HS-27A (cell line): ENCODE measurements at regions not wholly inside any gene's neighbourhood (a gene's known extent, or its start where the extent isn't known, plus 50 kb on each side); places are given as distances from the start of the nearest gene placed in this dataset.

Source experiments
- DNase-seq: peaks from one replicate; pipeline ENCODE4 v3.0.0-alpha.2; 2012; ENCODE audit warnings: low read depth, missing footprints

DNA sequence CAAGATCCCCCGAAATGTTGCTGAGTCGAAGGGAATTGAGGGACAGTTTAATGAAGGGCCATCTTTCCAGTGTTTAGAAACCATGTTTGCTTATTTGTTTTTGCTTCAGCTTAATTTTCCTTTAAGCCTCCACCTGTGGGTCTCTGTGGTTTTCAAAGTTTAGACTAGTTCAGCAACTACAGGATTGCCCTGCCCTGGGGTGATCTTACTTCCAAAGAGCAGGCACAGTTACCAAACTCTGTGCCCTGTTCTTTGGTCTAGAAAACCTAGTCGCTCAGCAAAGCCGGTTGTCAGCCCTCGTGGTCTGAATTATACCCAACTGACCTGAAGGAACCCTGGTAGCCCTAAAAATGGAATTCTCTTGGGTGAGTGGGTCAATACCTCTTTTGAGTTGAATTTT, 219.2 kb upstream of the GMDS start:
- DNase-seq: no peak

DNA sequence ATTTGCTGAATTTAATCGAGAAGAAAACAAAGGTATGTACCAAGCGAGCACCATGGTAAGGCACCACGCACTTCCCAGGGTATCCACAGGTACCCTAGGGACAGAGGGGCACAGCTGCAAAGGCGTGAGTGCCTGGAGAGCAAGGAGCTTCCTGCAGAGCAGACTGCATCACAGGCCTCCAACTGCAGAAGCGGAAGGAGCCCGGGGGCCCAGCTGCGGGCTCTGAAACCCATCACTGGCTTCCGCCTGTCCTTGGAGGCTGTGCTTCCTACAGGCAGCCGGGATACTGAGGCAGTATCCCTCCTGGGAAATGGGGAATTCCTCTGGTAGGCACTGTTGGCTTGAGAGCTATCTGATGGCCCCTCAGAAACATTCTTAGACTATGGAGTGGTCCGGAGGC, 217.4 kb upstream of the GMDS start:
- DNase-seq: no peak

DNA sequence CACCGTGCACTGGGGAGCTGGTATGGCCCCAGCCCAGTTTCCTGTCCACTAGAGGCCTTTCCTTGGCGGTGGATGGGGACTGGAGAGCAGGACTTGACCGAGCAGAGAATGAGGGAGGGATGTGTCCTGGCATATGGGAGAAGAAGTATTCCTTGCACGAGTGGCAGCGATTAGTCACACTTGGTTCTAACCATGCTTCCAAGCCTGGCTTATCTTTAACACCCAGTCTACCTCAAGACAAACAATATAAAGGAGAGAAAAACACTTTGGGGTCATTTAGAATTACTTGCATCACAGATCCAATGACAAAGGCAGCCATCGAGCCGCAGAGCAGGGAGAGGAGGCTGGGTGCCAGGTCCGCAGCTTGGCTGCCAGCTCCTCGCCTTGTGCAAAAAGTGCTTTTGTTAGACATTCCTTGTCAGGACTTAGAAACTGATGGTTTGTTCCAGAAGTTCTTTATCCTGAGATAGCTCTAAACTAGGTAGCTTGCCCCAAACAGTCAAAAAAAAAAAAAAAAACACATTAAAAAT, 214.9 kb upstream of the GMDS start:
- DNase-seq: no peak

DNA sequence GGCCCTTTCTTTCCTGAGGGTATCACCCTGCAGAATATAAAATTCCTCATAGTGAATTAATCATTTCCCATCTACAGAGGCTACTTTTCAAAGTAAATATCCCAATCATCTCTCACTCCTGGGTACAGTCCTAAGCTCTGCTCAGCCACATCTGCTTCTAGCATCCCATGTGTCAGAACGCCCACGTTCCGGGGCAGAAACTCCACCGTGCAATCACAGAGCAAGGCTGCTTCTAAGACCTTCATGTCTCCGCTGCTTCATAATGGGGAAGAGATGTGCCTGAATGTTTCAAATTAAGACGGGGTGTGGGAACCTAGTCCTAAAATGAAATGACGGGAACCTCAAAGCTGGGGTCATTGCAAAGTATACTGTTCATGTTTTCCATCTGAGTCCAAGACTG, 208.8 kb upstream of the GMDS start:
- DNase-seq: no peak

DNA sequence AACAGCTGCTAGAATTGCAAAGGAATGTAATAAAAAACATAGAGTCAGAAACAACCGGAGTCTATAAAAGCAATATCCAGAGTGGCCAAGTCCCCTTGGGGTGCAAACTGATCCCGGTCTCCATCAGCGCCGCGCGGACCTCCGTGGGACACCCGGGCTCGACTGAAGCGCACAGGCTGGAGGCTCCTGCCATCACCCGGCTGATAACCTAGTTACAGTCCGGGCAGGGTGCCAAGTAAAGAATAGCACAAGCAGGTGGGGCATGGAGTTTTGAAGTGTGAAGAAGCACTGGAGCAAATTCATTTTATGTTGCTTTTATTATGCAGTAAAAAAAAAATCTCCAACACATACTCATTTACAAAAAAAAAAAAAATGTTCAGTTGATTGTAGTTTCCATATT, 205.1 kb upstream of the GMDS start:
- DNase-seq: no peak

DNA sequence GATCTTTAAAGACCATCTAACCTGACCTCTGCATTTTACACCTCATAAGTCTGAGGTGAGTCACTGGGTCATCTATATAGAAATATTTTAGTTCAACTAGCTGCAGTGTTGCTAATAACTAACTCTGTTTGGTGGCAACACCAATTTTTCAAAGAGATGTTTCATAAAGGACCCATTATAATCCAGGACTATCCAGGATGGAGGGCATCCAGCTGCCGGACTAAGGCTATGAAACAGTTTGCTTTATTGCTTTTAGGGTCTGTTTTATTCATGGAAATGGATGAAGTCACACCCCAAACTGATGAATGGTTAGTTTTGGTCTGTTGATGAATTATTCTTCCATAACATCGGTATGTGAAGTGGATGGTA, 204.2 kb upstream of the GMDS start:
- DNase-seq: no peak

DNA sequence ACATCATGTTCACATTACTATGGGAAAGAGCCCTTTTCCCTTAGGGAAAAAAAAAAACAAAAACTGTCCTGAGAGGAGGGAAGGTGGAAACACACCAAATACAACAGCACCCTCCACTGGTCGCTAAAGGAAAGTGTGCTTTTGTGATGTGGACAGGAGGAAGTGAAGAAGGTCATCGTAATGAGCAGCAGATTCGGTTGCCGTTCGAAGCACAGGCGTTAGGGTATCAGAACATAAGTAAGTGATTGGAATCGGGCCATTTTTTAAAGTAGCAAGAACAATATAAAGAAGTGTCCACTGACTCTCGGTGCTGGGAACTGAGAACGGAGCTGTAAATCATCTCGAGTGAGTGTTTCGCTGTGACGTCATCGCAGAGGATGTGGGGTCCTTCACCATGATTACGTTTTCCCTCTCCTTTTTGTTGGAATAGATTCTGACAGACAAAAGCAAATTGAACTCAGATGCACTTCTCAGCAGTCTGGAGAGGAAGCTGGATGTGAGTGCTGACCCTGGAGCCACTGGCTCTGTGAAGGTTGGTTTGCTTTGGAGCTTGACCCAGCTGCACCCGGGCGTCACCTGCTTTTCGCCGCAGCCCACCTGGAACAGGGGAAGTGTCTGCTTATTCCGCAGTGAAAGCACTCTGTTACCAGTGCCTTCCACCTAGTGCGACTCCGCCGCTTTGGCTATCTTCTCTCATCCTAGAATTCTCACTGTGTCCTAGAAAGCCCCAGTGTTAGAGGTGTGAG, 203.6 kb upstream of the GMDS start:
- DNase-seq: no peak

DNA sequence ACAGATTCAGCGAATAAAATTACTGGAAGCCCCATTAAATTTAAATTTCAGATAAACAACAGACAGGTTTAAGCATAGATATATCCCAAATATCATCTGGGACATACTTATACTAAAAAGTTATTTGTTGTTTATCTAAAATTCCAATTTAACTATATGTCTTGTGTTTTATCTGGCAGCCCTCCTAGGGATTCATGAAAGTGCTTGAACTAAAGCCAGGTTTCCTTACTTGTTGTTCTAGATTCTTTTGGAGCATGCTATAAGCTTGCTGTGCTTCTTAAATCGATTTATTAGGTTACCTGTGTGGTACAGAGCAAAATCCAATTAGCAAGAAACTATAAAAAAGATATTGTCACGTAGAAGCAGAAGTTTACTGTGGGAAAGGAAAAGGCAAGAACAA, 202.5 kb upstream of the GMDS start:
- no peak for DNase-seq

DNA sequence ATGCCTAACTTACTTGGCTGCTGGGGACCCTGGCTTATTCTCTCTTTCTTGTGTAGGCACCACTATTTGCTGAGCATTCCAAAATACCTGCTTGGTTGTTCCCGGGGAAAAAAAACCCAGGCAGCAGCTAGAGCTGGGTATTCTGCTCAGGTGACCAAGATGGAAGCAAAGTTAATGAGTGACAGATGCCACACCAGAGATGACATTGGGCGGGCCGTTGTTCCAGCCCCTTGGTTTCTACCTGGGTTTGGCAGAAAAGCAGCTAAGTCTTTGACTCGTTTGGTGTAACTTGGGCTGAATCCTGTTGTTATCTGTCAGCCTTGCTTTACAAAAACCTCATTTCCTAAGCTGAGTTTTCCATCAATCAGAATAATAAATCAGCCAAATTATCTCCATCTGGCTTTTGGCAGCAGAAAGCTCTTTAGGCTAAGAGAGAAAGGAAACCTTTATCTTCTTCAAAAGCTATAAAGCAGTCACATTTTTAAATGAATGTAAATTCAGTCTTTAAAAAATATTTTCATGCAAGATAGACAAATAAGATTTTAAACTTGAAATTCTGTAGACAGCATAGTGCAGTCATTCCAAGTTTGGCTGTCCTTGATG, 202.0 kb upstream of the GMDS start:
- DNase-seq: no peak

DNA sequence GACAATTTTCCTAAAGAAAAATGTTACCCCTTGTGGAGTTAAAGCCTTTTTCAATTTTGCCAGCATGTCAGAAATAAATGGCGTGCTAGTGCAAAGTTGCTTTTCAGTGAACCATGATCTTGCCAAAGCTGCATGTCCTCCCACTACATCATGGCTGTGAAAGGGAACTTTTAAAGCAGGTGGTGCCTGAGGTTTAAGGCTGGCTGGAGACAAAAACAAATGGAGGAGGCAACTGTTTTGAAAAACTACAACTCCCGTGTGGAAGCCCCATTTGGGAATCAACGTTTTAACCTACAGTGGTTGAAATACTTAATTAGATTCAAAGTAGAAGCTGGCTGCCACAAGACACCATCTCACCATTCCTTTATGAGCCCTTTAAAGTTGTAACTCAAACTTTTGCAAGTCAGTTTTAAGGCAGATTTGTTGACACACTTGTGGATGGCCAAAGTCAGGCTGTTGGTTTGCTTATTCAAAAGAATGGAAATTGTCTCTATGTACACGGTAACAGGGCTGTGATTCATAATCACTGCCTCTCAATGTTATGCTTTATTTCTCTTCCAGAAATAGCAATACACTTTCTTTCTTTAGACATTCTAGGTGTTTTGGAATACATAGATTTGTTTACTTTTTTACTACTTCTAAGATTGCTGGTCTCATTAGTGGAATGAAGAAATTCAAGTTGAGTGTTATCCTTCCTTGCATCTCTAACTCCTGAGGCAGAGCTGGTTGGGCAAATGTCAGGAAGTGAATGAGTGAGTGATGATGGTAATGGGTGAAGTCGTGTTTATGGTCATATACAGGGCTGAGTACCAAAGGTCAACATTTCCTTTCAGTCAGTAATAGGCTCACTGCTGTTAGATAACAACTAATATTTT, 196.4 kb upstream of the GMDS start:
- no peak for DNase-seq

DNA sequence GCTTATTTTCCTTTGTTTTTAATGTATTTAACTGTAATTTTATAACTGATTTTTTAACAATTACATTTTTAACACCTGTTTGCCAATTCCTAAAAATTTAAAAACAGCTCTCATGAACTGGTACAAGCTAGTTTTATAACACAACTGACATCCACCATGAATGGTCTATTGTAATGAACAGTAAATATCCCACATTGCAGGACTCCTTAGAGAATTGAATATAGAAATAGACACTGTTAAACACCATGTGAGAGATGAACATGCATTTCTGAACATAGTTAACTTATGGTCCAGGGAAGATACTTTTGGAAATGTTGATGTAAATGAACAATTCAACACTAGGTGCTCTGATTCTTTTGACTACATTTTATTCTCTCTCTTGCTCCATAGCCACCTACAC, 195.1 kb upstream of the GMDS start:
- no peak for DNase-seq

DNA sequence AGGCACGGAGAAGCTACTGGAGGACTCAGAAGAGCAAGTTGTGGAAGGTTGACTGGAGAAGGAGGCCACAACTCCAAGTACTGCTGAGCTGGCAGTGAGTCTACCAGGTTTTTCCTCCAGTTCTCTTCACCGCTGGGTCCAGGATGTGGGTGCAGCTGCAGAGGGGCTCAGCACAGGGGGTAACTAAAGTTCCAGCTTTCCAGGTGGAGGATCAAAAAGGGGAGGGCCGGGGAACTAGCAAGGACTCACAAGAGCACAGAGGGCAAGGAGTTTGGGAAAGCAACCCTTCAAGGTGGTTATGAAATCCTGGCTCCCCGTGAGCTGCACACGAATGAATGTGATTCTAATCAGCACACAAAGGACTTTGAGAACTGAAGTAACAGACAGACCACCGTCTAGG, 194.2 kb upstream of the GMDS start:
- no peak for DNase-seq

DNA sequence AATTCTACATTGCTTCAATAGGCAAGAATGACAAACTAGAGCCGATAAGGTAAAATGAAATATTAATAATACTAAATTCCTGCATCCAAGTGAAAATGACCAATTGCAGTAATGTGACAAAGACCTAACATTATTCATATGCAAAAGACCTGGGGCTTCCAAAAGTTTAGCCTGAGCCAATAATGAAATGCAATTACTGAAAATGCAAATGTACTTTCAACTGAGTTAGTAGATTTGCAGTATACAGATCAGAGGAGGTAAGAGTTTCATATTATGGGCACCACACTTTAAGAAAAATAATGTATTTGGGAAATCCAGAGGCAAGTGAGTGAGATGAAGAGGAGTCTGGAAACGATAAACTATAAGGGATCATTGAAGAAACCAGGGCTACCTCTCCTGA, 193.7 kb upstream of the GMDS start:
- DNase-seq: no peak

DNA sequence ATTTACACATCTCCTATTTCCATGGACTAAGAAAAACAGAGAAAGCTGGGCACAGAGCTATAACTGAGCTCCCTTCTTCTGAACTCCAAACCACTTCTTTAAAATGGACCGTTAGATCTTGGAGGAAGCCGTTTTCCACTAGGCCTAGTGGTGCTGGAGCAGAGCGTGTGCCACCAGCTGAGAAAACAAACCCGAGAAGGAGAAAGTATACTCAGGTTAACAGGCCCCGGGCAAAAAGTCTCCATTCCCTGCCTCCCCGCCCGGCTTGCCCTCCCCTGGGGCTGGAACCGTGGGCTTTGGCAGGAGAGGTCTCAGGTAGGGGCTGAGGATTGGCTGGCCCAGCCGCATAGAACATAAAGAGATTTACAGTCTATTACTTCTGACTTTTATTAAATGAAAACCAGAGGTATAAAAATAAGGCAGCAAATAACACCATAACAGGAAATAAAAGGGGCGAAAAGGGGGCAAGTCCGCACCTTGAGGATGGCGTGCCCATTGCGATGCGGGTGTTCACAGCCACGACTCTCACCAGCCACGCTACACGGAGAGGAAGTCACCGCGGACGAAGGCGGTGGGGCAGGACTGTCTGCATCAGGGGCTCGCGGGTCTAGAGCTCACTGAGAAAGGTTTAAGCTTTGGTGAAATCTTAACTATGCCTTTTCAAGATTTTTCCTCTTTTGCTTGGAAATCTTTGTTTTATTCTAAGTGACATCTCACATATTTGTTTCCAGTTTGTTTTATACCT, 191.2 kb upstream of the GMDS start:
- no peak for DNase-seq

DNA sequence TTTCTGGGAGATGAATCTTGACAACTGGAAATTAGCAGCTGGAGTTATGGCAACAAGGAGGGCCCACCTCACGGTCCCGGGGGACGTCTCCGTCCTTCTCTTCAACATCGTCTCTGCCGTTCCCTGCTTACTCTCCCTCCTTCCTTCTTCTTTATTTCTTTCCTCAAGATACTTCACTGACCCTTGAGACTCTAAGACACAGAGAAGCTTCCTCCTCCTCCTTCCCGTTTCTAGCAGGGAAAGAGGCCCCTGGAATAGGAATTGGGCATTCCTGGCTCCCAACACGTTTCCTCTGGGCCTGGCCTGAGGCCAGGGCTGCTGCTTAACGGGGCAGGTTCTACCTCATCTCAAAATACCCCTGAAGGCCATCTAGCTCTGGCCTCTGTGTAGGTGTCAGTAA, 189.9 kb upstream of the GMDS start:
- no peak for DNase-seq

DNA sequence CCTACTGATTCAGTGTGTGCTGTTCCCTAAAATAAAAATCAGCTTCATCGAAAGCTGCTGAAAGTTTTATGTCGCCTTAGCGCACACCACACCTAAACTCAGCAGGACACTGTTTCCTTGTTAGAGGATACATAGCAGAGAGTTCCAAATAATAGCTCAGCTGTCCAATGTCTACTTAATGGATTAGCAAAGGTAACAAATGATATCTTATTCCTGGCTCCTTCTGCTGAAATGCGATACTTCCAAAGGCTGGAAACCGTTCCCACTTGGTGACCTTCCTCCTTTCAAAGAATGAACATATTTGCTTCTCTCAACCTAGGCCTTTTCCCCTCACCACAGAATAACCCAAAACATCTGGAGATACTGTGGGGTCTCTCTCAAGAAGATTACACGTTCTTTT, 189.5 kb upstream of the GMDS start:
- no peak for DNase-seq

DNA sequence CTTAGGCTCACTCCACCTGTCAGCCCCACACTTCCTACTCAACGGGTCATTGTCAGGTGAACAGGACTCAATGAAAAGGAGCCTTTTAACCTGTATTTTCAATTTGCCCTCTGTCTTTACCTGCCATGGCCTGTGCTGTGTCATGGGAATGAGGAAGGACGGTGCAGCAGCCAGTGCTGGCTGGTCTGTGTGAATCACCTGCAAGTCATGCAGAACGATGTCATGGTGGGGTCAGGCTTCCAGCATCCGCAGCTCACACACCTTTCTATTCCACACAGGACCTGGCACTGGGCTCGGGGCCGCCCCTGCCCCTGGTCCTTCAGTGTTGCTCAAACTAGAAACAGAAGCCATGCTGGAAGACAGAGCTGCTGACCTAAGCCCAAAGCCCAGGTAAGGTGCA, 188.7 kb upstream of the GMDS start:
- DNase-seq: no peak

DNA sequence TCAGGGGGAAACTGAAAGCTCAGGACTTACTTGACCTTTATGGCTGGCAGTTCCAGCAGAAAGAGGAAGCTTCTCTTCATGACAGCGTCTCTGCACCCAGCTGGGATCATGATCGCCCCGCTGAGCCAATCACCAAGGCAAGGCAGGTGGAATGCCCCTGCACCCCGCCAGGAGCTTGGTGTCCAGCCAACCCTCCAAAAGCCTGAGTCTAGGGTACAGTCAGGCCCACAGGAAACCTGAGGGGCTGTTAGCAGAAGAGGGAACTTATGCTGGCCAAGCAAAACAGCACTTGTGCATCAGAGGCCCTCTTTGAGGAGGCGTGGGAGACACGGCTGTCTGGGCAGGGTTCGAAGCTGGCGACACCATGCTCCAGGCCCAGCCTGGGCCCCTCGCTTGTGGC, 188.3 kb upstream of the GMDS start:
- no peak for DNase-seq

DNA sequence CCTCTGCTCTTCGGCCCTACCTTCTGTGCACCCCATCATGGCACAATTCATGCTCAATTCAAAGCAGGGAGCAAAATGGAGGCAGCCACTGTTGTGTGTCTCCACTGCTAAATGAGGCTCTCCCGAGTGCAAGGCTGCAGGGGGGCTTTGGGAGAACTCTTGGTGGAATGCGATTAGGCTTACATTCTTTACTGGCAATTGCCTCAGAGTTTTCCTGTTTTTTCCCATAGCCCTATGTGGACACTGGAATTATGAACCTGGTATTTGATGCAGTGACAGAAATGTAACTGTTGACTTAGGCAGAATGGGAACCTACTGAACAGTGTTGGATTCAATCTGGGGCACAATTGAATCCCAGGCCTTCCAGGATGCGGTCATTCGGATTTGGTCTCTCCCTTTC, 187.9 kb upstream of the GMDS start:
- no peak for DNase-seq

DNA sequence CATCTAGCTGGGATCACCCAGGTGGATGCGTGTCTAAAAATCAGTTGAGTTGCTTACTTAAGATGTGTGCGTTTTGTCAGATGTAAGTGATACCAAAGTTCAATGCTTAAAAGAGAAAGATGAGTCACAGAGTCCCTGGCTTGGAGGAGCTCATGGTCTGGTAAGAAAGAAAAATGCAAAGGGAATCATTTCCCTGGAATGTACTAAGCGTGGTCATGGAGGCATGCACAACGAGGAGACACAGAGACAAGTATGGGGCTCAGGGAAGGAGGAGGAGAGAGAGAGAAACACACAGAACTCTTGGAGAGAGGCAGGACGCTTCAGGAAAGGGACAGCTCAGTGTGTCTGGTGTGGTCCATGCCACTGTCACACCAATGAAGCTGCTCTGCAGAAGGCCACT, 186.9 kb upstream of the GMDS start:
- peak; percentile 66 for DNase-seq

DNA sequence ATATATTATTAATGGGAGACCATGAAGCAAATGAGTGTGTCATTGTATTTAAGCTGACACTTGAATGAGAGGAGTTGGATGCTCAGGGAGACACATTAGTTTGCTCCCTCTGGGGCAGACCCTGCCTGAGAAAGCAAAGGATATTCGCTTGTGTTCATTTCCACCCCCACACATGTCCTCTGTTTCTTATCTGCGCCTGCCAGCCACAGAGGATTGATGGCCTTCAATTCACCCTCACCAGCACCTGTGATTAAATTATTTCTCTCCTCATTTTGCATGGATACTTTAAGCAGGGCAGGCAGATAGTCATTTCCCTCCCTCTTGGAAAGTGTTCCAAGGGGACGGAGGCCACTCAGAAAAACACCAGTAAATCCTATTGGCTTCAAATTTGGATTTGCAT, 185.2 kb upstream of the GMDS start:
- no peak for DNase-seq

DNA sequence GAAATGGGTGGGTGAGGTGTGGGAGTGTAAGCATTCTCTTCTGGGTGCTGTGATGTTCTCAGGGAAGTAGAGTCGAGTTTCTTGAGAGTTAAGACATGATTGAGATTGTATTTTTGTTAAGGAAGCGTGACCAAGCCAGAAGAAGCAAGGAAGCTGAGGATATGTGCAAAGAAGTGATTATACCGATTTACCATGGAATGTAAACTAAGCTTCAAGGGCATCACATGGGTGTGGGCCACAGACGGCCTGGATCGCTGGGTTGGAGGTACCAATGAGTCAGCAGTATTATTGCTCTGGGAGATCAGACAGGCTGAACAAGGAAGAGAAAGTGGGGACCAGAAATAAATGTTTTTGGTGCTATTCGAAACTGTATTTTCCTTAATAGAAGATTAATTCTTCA, 184.1 kb upstream of the GMDS start:
- no peak for DNase-seq
